NCI-H748 (cell line): ENCODE measurements at regions not wholly inside any gene's neighbourhood (a gene's known extent, or its start where the extent isn't known, plus 50 kb on each side); places are given as distances from the start of the nearest gene placed in this dataset.

Experiments
- DNase-seq: peaks from one replicate; lab custom pipeline; 2025; ENCODE audit not compliant: unreplicated experiment; lab: John Stamatoyannopoulos, UW

- DNase-seq, result no peak
Observed at GRCh38 chr2:216287251-216287650, 85.0 kb downstream of the MARCHF4 start.

- DNase-seq, result no peak
Observed at GRCh38 chr2:216286616-216287231, 85.6 kb downstream of the MARCHF4 start.

GRCh38 chr2:216285701-216286100, 86.6 kb downstream of the MARCHF4 start:
- DNase-seq, result no peak

- DNase-seq, result no peak
Observed at GRCh38 chr2:216284708-216285107, 87.6 kb downstream of the MARCHF4 start.

- DNase-seq, result peak; percentile 18
Observed at GRCh38 chr2:216283038-216283900, 89.0 kb downstream of the MARCHF4 start.

GRCh38 chr2:216281876-216282275, 90.4 kb downstream of the MARCHF4 start:
- no peak for DNase-seq

DNA sequence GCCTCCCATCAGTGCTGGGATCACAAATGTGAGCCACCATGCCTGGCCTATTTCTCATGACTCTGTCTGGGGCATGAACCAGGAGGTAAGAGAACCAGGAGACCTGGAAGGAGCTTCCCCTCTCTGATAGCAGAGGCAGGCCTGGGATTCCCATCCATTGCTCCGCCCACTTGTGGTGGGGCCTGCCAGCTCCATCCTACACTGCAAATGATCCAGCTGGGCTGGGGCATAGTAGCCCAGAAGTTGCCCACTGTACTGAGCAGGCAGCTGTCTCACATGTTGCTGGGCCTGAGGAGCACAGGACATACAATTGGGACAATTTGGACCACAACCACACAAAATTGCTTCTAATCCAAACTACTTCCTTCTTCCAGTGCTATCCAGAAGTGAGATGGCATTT, 91.0 kb downstream of the MARCHF4 start:
- no peak for DNase-seq

DNA sequence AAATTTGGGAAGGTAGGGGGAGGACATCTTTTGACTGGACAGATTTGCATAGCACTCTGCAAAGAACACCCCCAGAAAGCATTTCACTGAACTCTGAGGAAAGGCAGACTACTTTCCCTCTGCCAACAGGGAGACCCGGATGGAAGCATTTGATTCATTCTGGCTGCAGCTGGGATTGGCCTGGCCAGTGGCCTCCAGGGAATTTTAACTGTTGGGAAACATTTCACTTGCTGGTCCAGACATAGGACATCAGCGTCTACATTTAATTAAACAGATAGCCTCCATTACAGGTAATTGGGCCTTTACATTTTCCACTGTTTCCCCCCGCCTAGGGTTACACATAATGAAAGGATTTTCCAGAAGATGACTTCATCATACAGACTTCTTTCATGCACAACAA, 92.8 kb downstream of the MARCHF4 start:
- DNase-seq, result no peak

- DNase-seq, result no peak
Observed at GRCh38 chr2:216279031-216279430, 93.3 kb downstream of the MARCHF4 start.

- DNase-seq, result no peak
Observed at GRCh38 chr2:216275890-216276289, 96.4 kb downstream of the MARCHF4 start.

- no peak for DNase-seq
Observed at GRCh38 chr2:216274194-216274840, 98.0 kb downstream of the MARCHF4 start.

GRCh38 chr2:216261042-216261537, 111.2 kb downstream of the MARCHF4 start:
- DNase-seq, result no peak

DNA sequence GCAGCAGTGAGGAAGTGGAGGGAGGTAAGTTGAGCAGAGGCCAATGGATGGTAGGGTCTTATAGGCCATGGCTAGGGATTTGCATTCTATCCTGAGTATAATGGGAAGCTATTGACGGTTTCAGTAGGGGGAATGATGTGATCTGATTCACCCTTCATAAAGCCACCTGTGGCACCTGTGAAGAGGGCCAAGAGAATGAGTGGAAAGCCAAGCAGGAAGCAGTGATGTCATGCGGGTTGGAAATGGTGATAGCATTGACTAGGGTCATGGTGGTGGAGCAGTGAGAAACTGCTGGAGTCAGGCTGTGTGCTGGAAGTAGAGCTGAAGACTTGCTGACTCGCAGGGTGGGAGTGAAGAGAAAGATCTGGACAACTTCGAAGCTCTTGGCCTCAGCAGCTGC, 111.7 kb downstream of the MARCHF4 start:
- no peak for DNase-seq

DNA sequence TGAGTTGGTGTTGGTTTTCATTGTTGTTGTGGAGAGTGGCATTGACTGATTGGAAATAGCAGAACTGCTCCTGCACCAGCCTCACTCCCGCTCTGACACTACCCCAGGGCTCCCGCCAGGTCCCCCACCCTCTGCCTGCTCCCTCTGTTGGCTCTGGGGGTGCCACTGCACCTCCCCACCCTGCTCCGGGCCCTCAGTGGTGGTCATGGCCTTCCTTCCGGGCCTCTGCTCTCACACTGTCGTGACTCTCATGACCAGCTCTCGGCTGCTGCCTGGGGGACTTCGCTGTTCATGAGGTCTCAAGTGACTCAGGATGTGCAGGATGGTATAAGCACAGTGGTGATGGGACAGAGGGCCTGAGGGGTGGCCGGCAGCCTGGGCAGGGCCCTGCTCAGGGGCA, 113.2 kb downstream of the MARCHF4 start:
- no peak for DNase-seq

- DNase-seq, result no peak
Observed at GRCh38 chr2:216257089-216257488, 115.2 kb downstream of the MARCHF4 start.
